H1 (cell line): ENCODE measurements at regions not wholly inside any gene's neighbourhood (a gene's known extent, or its start where the extent isn't known, plus 50 kb on each side); places are given as distances from the start of the nearest gene placed in this dataset.

Source experiments
- CTCF ChIA-PET: fragments of 300-600 bp; sonication (Branson Sonifier 250); formaldehyde crosslinking; loops from one replicate; lab custom pipeline; 2021; ENCODE audit not compliant: partially characterized antibody; lab: Charles Lee
- POLR2A ChIA-PET: fragments of 300-600 bp; sonication (Branson Sonifier 250); formaldehyde crosslinking; loops from one replicate; lab custom pipeline; 2021; ENCODE audit warnings: inconsistent platforms; ENCODE audit not compliant: partially characterized antibody; lab: Charles Lee
- DNase-seq, 2 experiments: peaks; one replicate each; pipeline versions ENCODE4 v3.0.0 to v3.0.0-alpha.2; 2010 to 2022; ENCODE audit warnings: low spot score in 2 of 2, low read depth in 1 of 2, mixed read lengths in 1 of 2
- FAIRE-seq: peaks from 2 replicates; lab custom pipeline; 2011; peaks lifted over from hg19 to GRCh38; lab: Jason Lieb, UNC
- H2AFZ ChIP-seq: 2 replicates; pipeline ENCODE4 v1.8.1; 2012; ENCODE audit warnings: low read length, inconsistent platforms
- H2AK5ac ChIP-seq: 2 replicates; pipeline ENCODE4 v1.6.1; 2013; ENCODE audit warnings: low read depth, low read length
- H2BK120ac ChIP-seq: replicated peaks from 2 replicates; pipeline ENCODE3; 2013; ENCODE audit warnings: low read depth, low read length, inconsistent platforms
- H2BK12ac ChIP-seq: 2 replicates; pipeline ENCODE4 v1.6.1; 2013; ENCODE audit warnings: low read depth, low read length
- H2BK15ac ChIP-seq: 2 replicates; pipeline ENCODE4 v1.6.1; 2013; ENCODE audit warnings: low read length
- H2BK20ac ChIP-seq: 2 replicates; pipeline ENCODE4 v1.6.1; 2013; ENCODE audit warnings: low read length
- H2BK5ac ChIP-seq: 2 replicates; pipeline ENCODE4 v1.6.1; 2013; ENCODE audit warnings: low read depth, low read length
- H3K14ac ChIP-seq: 2 replicates; pipeline ENCODE4 v1.6.1; 2013; ENCODE audit warnings: inconsistent platforms; ENCODE audit not compliant: insufficient read length
- H3K18ac ChIP-seq: 2 replicates; pipeline ENCODE4 v1.6.1; 2013; ENCODE audit warnings: low read length; ENCODE audit errors: extremely low read depth
- H3K23ac ChIP-seq: 2 replicates; pipeline ENCODE4 v1.6.1; 2013; ENCODE audit warnings: inconsistent platforms; ENCODE audit not compliant: insufficient read length
- H3K23me2 ChIP-seq: 2 replicates; pipeline ENCODE4 v1.6.1; 2013; ENCODE audit warnings: low read depth, low read length
- H3K27ac ChIP-seq: 2 replicates; pipeline ENCODE4 v1.6.1; 2011; ENCODE audit warnings: low read depth, low read length, inconsistent platforms
- H3K27me3 ChIP-seq, 4 experiments: replicated peaks in 1 of 4; 1 replicate in 1 of 4; 2 replicates in 3 of 4; pipeline versions ENCODE4 v1.6.1 to v1.8.1; 2011 to 2013; ENCODE audit warnings: low read length in 3 of 4, mild to moderate bottlenecking in 3 of 4, inconsistent platforms in 2 of 4, mixed read lengths in 2 of 4, moderate library complexity in 1 of 4; ENCODE audit not compliant: control insufficient read depth in 3 of 4, insufficient read depth in 3 of 4; ENCODE audit errors: extremely low read depth in 1 of 4
- H3K36me3 ChIP-seq, 4 experiments: 2 replicates each; pipeline versions ENCODE4 v1.6.1 to v1.8.1; 2011 to 2013; ENCODE audit warnings: mild to moderate bottlenecking in 4 of 4, low read length in 3 of 4, moderate library complexity in 2 of 4, control low read depth in 1 of 4, inconsistent platforms in 1 of 4; ENCODE audit not compliant: insufficient read depth in 4 of 4, control insufficient read depth in 2 of 4
- H3K4ac ChIP-seq: replicated peaks from 2 replicates; pipeline ENCODE3; 2013; ENCODE audit warnings: low read length, low read depth, mixed read lengths, inconsistent platforms; ENCODE audit not compliant: insufficient read length
- H3K4me1 ChIP-seq, 4 experiments: replicated peaks in 1 of 4; 1 replicate in 1 of 4; 2 replicates in 3 of 4; pipeline versions ENCODE4 v1.6.1 to v1.8.1; 2011 to 2013; ENCODE audit warnings: low read length in 3 of 4, inconsistent platforms in 2 of 4, mixed read lengths in 1 of 4; ENCODE audit not compliant: insufficient read depth in 4 of 4, control insufficient read depth in 3 of 4
- H3K4me2 ChIP-seq, 2 experiments: 2 replicates each; pipeline versions ENCODE4 v1.6.1 to v1.8.1; 2011 to 2013; ENCODE audit warnings: low read depth in 2 of 2, low read length in 2 of 2, control low read depth in 1 of 2, inconsistent platforms in 1 of 2, mild to moderate bottlenecking in 1 of 2; ENCODE audit not compliant: insufficient read depth in 1 of 2
- H3K4me3 ChIP-seq, 4 experiments: fragments of 200-600, 300-600 bp in 1 of 4; sonication (generic), shearing (Covaris generic), sonication (Bioruptor Twin) in 1 of 4; 2 replicates each; pipeline versions ENCODE4 v1.5.1 to v1.8.1; 2011 to 2016; ENCODE audit warnings: low read length in 4 of 4, low read depth in 3 of 4, control low read depth in 2 of 4, inconsistent platforms in 2 of 4, mild to moderate bottlenecking in 2 of 4, mixed read lengths in 1 of 4, moderate library complexity in 1 of 4; ENCODE audit not compliant: insufficient read depth in 2 of 4; ENCODE audit errors: extremely low read depth in 1 of 4
- H3K56ac ChIP-seq: replicated peaks from 2 replicates; pipeline ENCODE3; 2013; ENCODE audit warnings: low read depth, mild to moderate bottlenecking, mixed read lengths, low read length, inconsistent platforms; ENCODE audit not compliant: insufficient read length
- H3K79me1 ChIP-seq: 2 replicates; pipeline ENCODE4 v1.6.1; 2013; ENCODE audit warnings: low read depth, low read length, control low read depth
- H3K79me2 ChIP-seq, 2 experiments: 2 replicates each; pipeline versions ENCODE4 v1.6.1 to v1.8.1; 2012 to 2013; ENCODE audit warnings: low read length in 2 of 2, mild to moderate bottlenecking in 2 of 2, inconsistent platforms in 1 of 2; ENCODE audit not compliant: insufficient read depth in 2 of 2, control insufficient read depth in 1 of 2
- H3K9ac ChIP-seq, 4 experiments: replicated peaks in 1 of 4; 1 replicate in 1 of 4; 2 replicates in 3 of 4; pipeline versions ENCODE4 v1.6.1 to v1.8.1; 2011 to 2013; ENCODE audit warnings: low read depth in 3 of 4, low read length in 3 of 4, control low read depth in 2 of 4, mild to moderate bottlenecking in 2 of 4, moderate library complexity in 2 of 4, inconsistent platforms in 1 of 4; ENCODE audit errors: extremely low read depth in 1 of 4
- H3K9me3 ChIP-seq, 2 experiments: 2 replicates each; pipeline versions ENCODE4 v1.6.1 to v1.8.1; 2012 to 2013; ENCODE audit warnings: mild to moderate bottlenecking in 2 of 2, moderate library complexity in 2 of 2, control low read depth in 1 of 2, inconsistent platforms in 1 of 2, low read depth in 1 of 2, low read length in 1 of 2, mixed read lengths in 1 of 2; ENCODE audit not compliant: insufficient read depth in 2 of 2
- H4K20me1 ChIP-seq, 2 experiments: replicated peaks in 1 of 2; 2 replicates each; pipeline versions ENCODE3 to v1.8.1; 2011 to 2013; ENCODE audit warnings: inconsistent platforms in 2 of 2, low read length in 2 of 2, mild to moderate bottlenecking in 1 of 2; ENCODE audit not compliant: insufficient read depth in 2 of 2, control insufficient read depth in 1 of 2
- H4K5ac ChIP-seq: 2 replicates; pipeline ENCODE4 v1.6.1; 2013; ENCODE audit warnings: low read length, low read depth, mixed read lengths, inconsistent platforms; ENCODE audit not compliant: insufficient read length
- H4K8ac ChIP-seq: 2 replicates; pipeline ENCODE4 v1.8.0; 2013; ENCODE audit warnings: mild to moderate bottlenecking, moderate library complexity, low read length, inconsistent platforms; ENCODE audit not compliant: insufficient read depth; ENCODE audit errors: extremely low read depth
- H4K91ac ChIP-seq: replicated peaks from 2 replicates; pipeline ENCODE3; 2013; ENCODE audit warnings: low read length, mixed read lengths, inconsistent platforms; ENCODE audit not compliant: insufficient read length
- CBX5 ChIP-seq: fragments of 300-800, 300-1000 bp; sonication (generic); IDR thresholded peaks from 2 replicates; pipeline ENCODE4 v1.7.1; 2016; ENCODE audit warnings: antibody characterized with exemption, low read length, low read depth
- JUND ChIP-seq: IDR thresholded peaks from 2 replicates; pipeline ENCODE4 v1.6.1; 2011; ENCODE audit warnings: mild to moderate bottlenecking, improper control_type of control experiment, low read length
- KDM1A ChIP-seq: fragments of 200-600, 300-600 bp; sonication (generic); IDR thresholded peaks from 2 replicates; pipeline ENCODE4 v1.7.1; 2016; ENCODE audit warnings: mild to moderate bottlenecking, low read length, borderline replicate concordance
- RBBP5 ChIP-seq: IDR thresholded peaks from 2 replicates; pipeline ENCODE4 v1.7.1; 2012; ENCODE audit warnings: low read depth, mild to moderate bottlenecking, inconsistent platforms, low read length, moderate library complexity, borderline replicate concordance
- SP4 ChIP-seq: IDR thresholded peaks from 2 replicates; pipeline ENCODE4 v1.6.1; 2012; ENCODE audit warnings: low read length, inconsistent platforms
- TAF1 ChIP-seq: IDR thresholded peaks from 2 replicates; pipeline ENCODE4 v1.6.1; 2011; ENCODE audit warnings: mild to moderate bottlenecking, low read depth, low read length
- TBP ChIP-seq: IDR thresholded peaks from 2 replicates; pipeline ENCODE4 v1.6.1; 2011; ENCODE audit warnings: low read depth, low read length, improper control_type of control experiment
- WGBS, 2 experiments: shearing (Covaris generic) in 1 of 2; methylation state at CpG; one replicate each; pipeline versions ENCODE4 v1.1.6 to v1.1.7; 2013 to 2015; ENCODE audit warnings: low lambda C conversion rate in 2 of 2, mixed read lengths in 2 of 2, inconsistent platforms in 1 of 2, low coverage in 1 of 2, missing lambda C conversion rate in 1 of 2; ENCODE audit not compliant: insufficient replicate concordance in 2 of 2, insufficient coverage in 1 of 2, insufficient read length in 1 of 2; ENCODE audit errors: extremely low coverage in 1 of 2, missing lambda C conversion rate in 1 of 2; 5-methylcytosine and 5-hydroxymethylcytosine counted together

DNA sequence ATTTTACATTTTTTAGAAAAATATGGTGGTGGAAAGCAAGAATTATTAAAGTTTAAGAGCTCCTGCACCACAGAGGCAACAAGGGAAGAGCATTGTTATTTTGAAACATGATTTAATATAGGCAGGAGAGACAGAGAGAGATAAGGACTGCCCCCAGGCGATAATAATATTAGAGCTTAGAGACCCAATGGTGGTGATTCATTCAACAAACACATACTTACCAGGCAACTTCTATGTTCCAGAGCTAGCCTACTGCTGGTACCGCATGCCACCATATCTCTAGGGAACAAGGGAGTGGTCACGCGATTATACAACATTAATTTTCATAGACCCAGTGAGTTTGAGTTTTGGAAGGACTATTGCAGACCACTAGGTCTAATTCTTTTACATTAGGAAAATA is 327.8 kb upstream of the SOX11 start:
- Histone ChIP-seq H2AFZ (no peak overlapping the region), H3K14ac (no peak overlapping the region), H3K4ac (no peak overlapping the region), H3K56ac (no peak overlapping the region), H3K9ac (no peak overlapping the region), H2BK15ac (no peak overlapping the region), H4K20me1 (no peaks in the 10 kb centered on the region), H2BK120ac (no peak overlapping the region), H3K4me2 (no peak overlapping the region), H2BK5ac (no peak overlapping the region), H3K23ac (no peak overlapping the region), H3K9me3 (no peaks in the 10 kb centered on the region), H2AK5ac (no peak overlapping the region), H3K79me2 (no peaks in the 10 kb centered on the region), H2BK12ac (no peak overlapping the region), H4K8ac (no peak overlapping the region), H3K36me3 (no peaks in the 10 kb centered on the region), H2BK20ac (no peak overlapping the region), H3K4me3 (no peak overlapping the region), H4K91ac (no peak overlapping the region), H3K79me1 (no peaks in the 10 kb centered on the region), H4K5ac (no peak overlapping the region), H3K27me3 (no peaks in the 10 kb centered on the region), H3K18ac (no peak overlapping the region), H3K4me1 (peaks cover 0 to 8% (median 0%) of the 10 kb centered on the region in 4 experiments; a peak in 2 of 7 replicates), H3K27ac (no peak overlapping the region), H3K23me2 (no peaks in the 10 kb centered on the region)
- no peak for DNase-seq
- no peak for FAIRE-seq
- WGBS, 2 experiments, result 97% methylated on average over 4 of the region's 4 CpGs; no CpG with 5 or more reads in 1 of the 2 experiments
- TF ChIP-seq TBP (no peak), TAF1 (no peak), CBX5 (no peak), SP4 (no peak), JUND (no peak), RBBP5 (no peak), KDM1A (no peak)
- POLR2A ChIA-PET, result no interaction called here
- CTCF ChIA-PET, result interaction anchor here (0.6 to 2.4 kb wide), 4 partner anchors 207 to 1637 kb away, joined by 3 to 6 read pairs (median 3); no protein-coding TSS in a partner anchor
